ENCODE measurements at regions not wholly inside any gene's neighbourhood (a gene's known extent, or its start where the extent isn't known, plus 50 kb on each side); places are given as distances from the start of the nearest gene placed in this dataset.

GRCh38 chr20:11429168-11429567 is 488.5 kb upstream of the BTBD3 start:
- TF ChIP-seq POLR2A (IDR thresholded peaks at IDR 0.05; ENCODE audit: control extremely low read depth in 1 of 2, low read depth in 2 of 2, low read length in 2 of 2) = no peak
- TF ChIP-seq CHD1 (IDR thresholded peaks at IDR 0.05; ENCODE audit: low read depth, low read length) = no peak
- no peak for TF ChIP-seq CTCF (IDR thresholded peaks at IDR 0.05; ENCODE audit: control extremely low read depth in 1 of 3, insufficient read depth in 1 of 3, low read depth in 1 of 3, low read length in 3 of 3)
- no peak for TF ChIP-seq EGR1 (IDR thresholded peaks at IDR 0.05; ENCODE audit: borderline replicate concordance, low read depth, low read length)
- no peak for TF ChIP-seq CEBPB (IDR thresholded peaks at IDR 0.05; ENCODE audit: low read depth, low read length)
- no peak for TF ChIP-seq E2F6 (IDR thresholded peaks at IDR 0.05)
- no peak for TF ChIP-seq YY1 (IDR thresholded peaks at IDR 0.05; ENCODE audit: low read depth, low read length)

All from H1 (cell line).